H1 (cell line): ENCODE measurements at regions not wholly inside any gene's neighbourhood (a gene's known extent, or its start where the extent isn't known, plus 50 kb on each side); places are given as distances from the start of the nearest gene placed in this dataset.

Experiments used
- CTCF ChIA-PET: fragments of 300-600 bp; sonication (Branson Sonifier 250); formaldehyde crosslinking; loops from one replicate; lab custom pipeline; 2021; ENCODE audit not compliant: partially characterized antibody; lab: Charles Lee
- POLR2A ChIA-PET: fragments of 300-600 bp; sonication (Branson Sonifier 250); formaldehyde crosslinking; loops from one replicate; lab custom pipeline; 2021; ENCODE audit warnings: inconsistent platforms; ENCODE audit not compliant: partially characterized antibody; lab: Charles Lee
- DNase-seq, 2 experiments: peaks; one replicate each; pipeline versions ENCODE4 v3.0.0 to v3.0.0-alpha.2; 2010 to 2022; ENCODE audit warnings: low spot score in 2 of 2, low read depth in 1 of 2, mixed read lengths in 1 of 2
- FAIRE-seq: peaks from 2 replicates; lab custom pipeline; 2011; peaks lifted over from hg19 to GRCh38; lab: Jason Lieb, UNC
- H2AFZ ChIP-seq: 2 replicates; pipeline ENCODE4 v1.8.1; 2012; ENCODE audit warnings: low read length, inconsistent platforms
- H2AK5ac ChIP-seq: 2 replicates; pipeline ENCODE4 v1.6.1; 2013; ENCODE audit warnings: low read depth, low read length
- H2BK120ac ChIP-seq: replicated peaks from 2 replicates; pipeline ENCODE3; 2013; ENCODE audit warnings: low read depth, low read length, inconsistent platforms
- H2BK12ac ChIP-seq: 2 replicates; pipeline ENCODE4 v1.6.1; 2013; ENCODE audit warnings: low read depth, low read length
- H2BK15ac ChIP-seq: 2 replicates; pipeline ENCODE4 v1.6.1; 2013; ENCODE audit warnings: low read length
- H2BK20ac ChIP-seq: 2 replicates; pipeline ENCODE4 v1.6.1; 2013; ENCODE audit warnings: low read length
- H2BK5ac ChIP-seq: 2 replicates; pipeline ENCODE4 v1.6.1; 2013; ENCODE audit warnings: low read depth, low read length
- H3K14ac ChIP-seq: 2 replicates; pipeline ENCODE4 v1.6.1; 2013; ENCODE audit warnings: inconsistent platforms; ENCODE audit not compliant: insufficient read length
- H3K18ac ChIP-seq: 2 replicates; pipeline ENCODE4 v1.6.1; 2013; ENCODE audit warnings: low read length; ENCODE audit errors: extremely low read depth
- H3K23ac ChIP-seq: 2 replicates; pipeline ENCODE4 v1.6.1; 2013; ENCODE audit warnings: inconsistent platforms; ENCODE audit not compliant: insufficient read length
- H3K23me2 ChIP-seq: 2 replicates; pipeline ENCODE4 v1.6.1; 2013; ENCODE audit warnings: low read depth, low read length
- H3K27ac ChIP-seq: 2 replicates; pipeline ENCODE4 v1.6.1; 2011; ENCODE audit warnings: low read depth, low read length, inconsistent platforms
- H3K27me3 ChIP-seq, 4 experiments: replicated peaks in 1 of 4; 1 replicate in 1 of 4; 2 replicates in 3 of 4; pipeline versions ENCODE4 v1.6.1 to v1.8.1; 2011 to 2013; ENCODE audit warnings: low read length in 3 of 4, mild to moderate bottlenecking in 3 of 4, inconsistent platforms in 2 of 4, mixed read lengths in 2 of 4, moderate library complexity in 1 of 4; ENCODE audit not compliant: control insufficient read depth in 3 of 4, insufficient read depth in 3 of 4; ENCODE audit errors: extremely low read depth in 1 of 4
- H3K36me3 ChIP-seq, 4 experiments: 2 replicates each; pipeline versions ENCODE4 v1.6.1 to v1.8.1; 2011 to 2013; ENCODE audit warnings: mild to moderate bottlenecking in 4 of 4, low read length in 3 of 4, moderate library complexity in 2 of 4, control low read depth in 1 of 4, inconsistent platforms in 1 of 4; ENCODE audit not compliant: insufficient read depth in 4 of 4, control insufficient read depth in 2 of 4
- H3K4ac ChIP-seq: replicated peaks from 2 replicates; pipeline ENCODE3; 2013; ENCODE audit warnings: low read length, low read depth, mixed read lengths, inconsistent platforms; ENCODE audit not compliant: insufficient read length
- H3K4me1 ChIP-seq, 4 experiments: replicated peaks in 1 of 4; 1 replicate in 1 of 4; 2 replicates in 3 of 4; pipeline versions ENCODE4 v1.6.1 to v1.8.1; 2011 to 2013; ENCODE audit warnings: low read length in 3 of 4, inconsistent platforms in 2 of 4, mixed read lengths in 1 of 4; ENCODE audit not compliant: insufficient read depth in 4 of 4, control insufficient read depth in 3 of 4
- H3K4me2 ChIP-seq, 2 experiments: 2 replicates each; pipeline versions ENCODE4 v1.6.1 to v1.8.1; 2011 to 2013; ENCODE audit warnings: low read depth in 2 of 2, low read length in 2 of 2, control low read depth in 1 of 2, inconsistent platforms in 1 of 2, mild to moderate bottlenecking in 1 of 2; ENCODE audit not compliant: insufficient read depth in 1 of 2
- H3K4me3 ChIP-seq, 4 experiments: fragments of 200-600, 300-600 bp in 1 of 4; sonication (generic), shearing (Covaris generic), sonication (Bioruptor Twin) in 1 of 4; 2 replicates each; pipeline versions ENCODE4 v1.5.1 to v1.8.1; 2011 to 2016; ENCODE audit warnings: low read length in 4 of 4, low read depth in 3 of 4, control low read depth in 2 of 4, inconsistent platforms in 2 of 4, mild to moderate bottlenecking in 2 of 4, mixed read lengths in 1 of 4, moderate library complexity in 1 of 4; ENCODE audit not compliant: insufficient read depth in 2 of 4; ENCODE audit errors: extremely low read depth in 1 of 4
- H3K56ac ChIP-seq: replicated peaks from 2 replicates; pipeline ENCODE3; 2013; ENCODE audit warnings: low read depth, mild to moderate bottlenecking, mixed read lengths, low read length, inconsistent platforms; ENCODE audit not compliant: insufficient read length
- H3K79me1 ChIP-seq: 2 replicates; pipeline ENCODE4 v1.6.1; 2013; ENCODE audit warnings: low read depth, low read length, control low read depth
- H3K79me2 ChIP-seq, 2 experiments: 2 replicates each; pipeline versions ENCODE4 v1.6.1 to v1.8.1; 2012 to 2013; ENCODE audit warnings: low read length in 2 of 2, mild to moderate bottlenecking in 2 of 2, inconsistent platforms in 1 of 2; ENCODE audit not compliant: insufficient read depth in 2 of 2, control insufficient read depth in 1 of 2
- H3K9ac ChIP-seq, 4 experiments: replicated peaks in 1 of 4; 1 replicate in 1 of 4; 2 replicates in 3 of 4; pipeline versions ENCODE4 v1.6.1 to v1.8.1; 2011 to 2013; ENCODE audit warnings: low read depth in 3 of 4, low read length in 3 of 4, control low read depth in 2 of 4, mild to moderate bottlenecking in 2 of 4, moderate library complexity in 2 of 4, inconsistent platforms in 1 of 4; ENCODE audit errors: extremely low read depth in 1 of 4
- H3K9me3 ChIP-seq, 2 experiments: 2 replicates each; pipeline versions ENCODE4 v1.6.1 to v1.8.1; 2012 to 2013; ENCODE audit warnings: mild to moderate bottlenecking in 2 of 2, moderate library complexity in 2 of 2, control low read depth in 1 of 2, inconsistent platforms in 1 of 2, low read depth in 1 of 2, low read length in 1 of 2, mixed read lengths in 1 of 2; ENCODE audit not compliant: insufficient read depth in 2 of 2
- H4K20me1 ChIP-seq, 2 experiments: replicated peaks in 1 of 2; 2 replicates each; pipeline versions ENCODE3 to v1.8.1; 2011 to 2013; ENCODE audit warnings: inconsistent platforms in 2 of 2, low read length in 2 of 2, mild to moderate bottlenecking in 1 of 2; ENCODE audit not compliant: insufficient read depth in 2 of 2, control insufficient read depth in 1 of 2
- H4K5ac ChIP-seq: 2 replicates; pipeline ENCODE4 v1.6.1; 2013; ENCODE audit warnings: low read length, low read depth, mixed read lengths, inconsistent platforms; ENCODE audit not compliant: insufficient read length
- H4K8ac ChIP-seq: 2 replicates; pipeline ENCODE4 v1.8.0; 2013; ENCODE audit warnings: mild to moderate bottlenecking, moderate library complexity, low read length, inconsistent platforms; ENCODE audit not compliant: insufficient read depth; ENCODE audit errors: extremely low read depth
- H4K91ac ChIP-seq: replicated peaks from 2 replicates; pipeline ENCODE3; 2013; ENCODE audit warnings: low read length, mixed read lengths, inconsistent platforms; ENCODE audit not compliant: insufficient read length
- ASH2L ChIP-seq: fragments of 200-600, 300-600 bp; sonication (generic); IDR thresholded peaks from one replicate; pipeline ENCODE4 v1.7.1; 2017; ENCODE audit warnings: low read length
- ATF3 ChIP-seq: IDR thresholded peaks from 2 replicates; pipeline ENCODE4 v1.6.1; 2011; ENCODE audit warnings: low read depth, mild to moderate bottlenecking, low read length; ENCODE audit not compliant: insufficient read depth
- BACH1 ChIP-seq: IDR thresholded peaks from 2 replicates; pipeline ENCODE4 v1.6.1; 2012; ENCODE audit warnings: low read length, improper control_type of control experiment
- CBX5 ChIP-seq: fragments of 300-800, 300-1000 bp; sonication (generic); IDR thresholded peaks from 2 replicates; pipeline ENCODE4 v1.7.1; 2016; ENCODE audit warnings: antibody characterized with exemption, low read length, low read depth
- CBX8 ChIP-seq: fragments of 300-800, 300-1000 bp; sonication (generic); IDR thresholded peaks from 2 replicates; pipeline ENCODE4 v1.7.1; 2016; ENCODE audit warnings: low read depth, low read length, borderline replicate concordance
- CHD1 ChIP-seq: IDR thresholded peaks from 2 replicates; pipeline ENCODE4 v1.6.1; 2012; ENCODE audit warnings: low read depth, low read length, improper control_type of control experiment
- CTBP2 ChIP-seq: IDR thresholded peaks from 2 replicates; pipeline ENCODE4 v1.7.0; 2011; ENCODE audit warnings: borderline replicate concordance, mild to moderate bottlenecking, moderate library complexity, mixed read lengths, low read length; ENCODE audit not compliant: insufficient read depth, insufficient read length
- CTCF ChIP-seq, 3 experiments: IDR thresholded peaks; 1 replicate in 2 of 3; 2 replicates in 1 of 3; pipeline versions ENCODE4 v1.5.1 to v1.6.1; 2011; ENCODE audit warnings: low read length in 3 of 3, mild to moderate bottlenecking in 3 of 3, inconsistent platforms in 2 of 3, low read depth in 1 of 3, moderate library complexity in 1 of 3; ENCODE audit not compliant: insufficient read depth in 1 of 3; ENCODE audit errors: control extremely low read depth in 1 of 3
- EGR1 ChIP-seq: IDR thresholded peaks from 2 replicates; pipeline ENCODE4 v1.6.1; 2011; ENCODE audit warnings: low read depth, low read length, borderline replicate concordance
- EP300 ChIP-seq, 2 experiments: IDR thresholded peaks; 1 replicate in 1 of 2; 2 replicates in 1 of 2; pipeline ENCODE4 v1.6.1; 2011 to 2012; ENCODE audit warnings: low read depth in 2 of 2, low read length in 2 of 2, mild to moderate bottlenecking in 2 of 2, borderline replicate concordance in 1 of 2, inconsistent platforms in 1 of 2, moderate library complexity in 1 of 2
- MAFK ChIP-seq: IDR thresholded peaks from 2 replicates; pipeline ENCODE4 v1.6.1; 2012; ENCODE audit warnings: low read depth, mild to moderate bottlenecking, improper control_type of control experiment, low read length
- RFX5 ChIP-seq: IDR thresholded peaks from 2 replicates; pipeline ENCODE4 v1.6.1; 2011; ENCODE audit warnings: low read depth, low read length, improper control_type of control experiment, borderline replicate concordance
- WGBS, 2 experiments: shearing (Covaris generic) in 1 of 2; methylation state at CpG; one replicate each; pipeline versions ENCODE4 v1.1.6 to v1.1.7; 2013 to 2015; ENCODE audit warnings: low lambda C conversion rate in 2 of 2, mixed read lengths in 2 of 2, inconsistent platforms in 1 of 2, low coverage in 1 of 2, missing lambda C conversion rate in 1 of 2; ENCODE audit not compliant: insufficient replicate concordance in 2 of 2, insufficient coverage in 1 of 2, insufficient read length in 1 of 2; ENCODE audit errors: extremely low coverage in 1 of 2, missing lambda C conversion rate in 1 of 2; 5-methylcytosine and 5-hydroxymethylcytosine counted together

GRCh38 chr5:112036206-112036605, 279.2 kb upstream of the NREP start:
- POLR2A ChIA-PET, result no interaction called here
- Histone ChIP-seq H2BK120ac (no peak overlapping the region), H2BK20ac (no peak overlapping the region), H4K5ac (no peak overlapping the region), H3K23ac (no peak overlapping the region), H3K36me3 (no peaks in the 10 kb centered on the region), H3K14ac (no peak overlapping the region), H3K4me1 (no peaks in the 10 kb centered on the region), H3K4me2 (no peak overlapping the region), H4K20me1 (no peaks in the 10 kb centered on the region), H4K8ac (no peak overlapping the region), H3K56ac (no peak overlapping the region), H4K91ac (no peak overlapping the region), H3K23me2 (no peaks in the 10 kb centered on the region; the same call in 1 of the 2 replicates), H3K18ac (no peak overlapping the region), H3K9me3 (no peaks in the 10 kb centered on the region), H2AFZ (no peak overlapping the region), H3K9ac (no peak overlapping the region), H3K4me3 (no peak overlapping the region), H2BK15ac (no peak overlapping the region), H3K79me1 (no peaks in the 10 kb centered on the region), H2BK5ac (no peak overlapping the region), H2AK5ac (no peak overlapping the region), H3K27ac (no peak overlapping the region), H3K27me3 (no peaks in the 10 kb centered on the region), H2BK12ac (no peak overlapping the region), H3K4ac (no peak overlapping the region), H3K79me2 (no peaks in the 10 kb centered on the region)
- CTCF ChIA-PET, result no interaction called here
- 94% methylated on average over 5 of the region's 5 CpGs; no CpG with 5 or more reads in 1 of the 2 experiments for WGBS, 2 experiments
- FAIRE-seq (no peak), DNase-seq (no peak)
- TF ChIP-seq CBX5, result no peak
- TF ChIP-seq EP300 (IDR thresholded peaks at IDR 0.05; ENCODE audit: borderline replicate concordance in 1 of 2, low read depth in 2 of 2, low read length in 2 of 2), result no peak
- TF ChIP-seq BACH1, result no peak
- no peak for TF ChIP-seq CTCF (IDR thresholded peaks at IDR 0.05; ENCODE audit: control extremely low read depth in 1 of 3, insufficient read depth in 1 of 3, low read depth in 1 of 3, low read length in 3 of 3)
- TF ChIP-seq CTBP2, result no peak
- no peak for TF ChIP-seq MAFK
- no peak for TF ChIP-seq RFX5
- TF ChIP-seq ATF3, result no peak
- no peak for TF ChIP-seq CBX8
- no peak for TF ChIP-seq ASH2L
- TF ChIP-seq EGR1, result no peak
- no peak for TF ChIP-seq CHD1
